Liver (tissue), 3 donors: ENCODE measurements at regions not wholly inside any gene's neighbourhood (a gene's known extent, or its start where the extent isn't known, plus 50 kb on each side); places are given as distances from the start of the nearest gene placed in this dataset.

Experiments used
- ATF3 ChIP-seq: IDR thresholded peaks from 2 replicates; pipeline ENCODE4 v1.6.1; 2016; ENCODE audit warnings: antibody characterized with exemption
- CTCF ChIP-seq: fragments of 150-350 bp; IDR thresholded peaks from 2 replicates; pipeline ENCODE4 v1.5.1; 2017; ENCODE audit warnings: improper control_type of control experiment, low read depth, low read length; ENCODE audit not compliant: missing input control
- EGR1 ChIP-seq, 2 donors: IDR thresholded peaks; 2 replicates each; pipeline ENCODE4 v1.6.1; 2016 to 2018; ENCODE audit warnings: antibody characterized with exemption in 2 of 2, low read depth in 2 of 2
- MAX ChIP-seq: IDR thresholded peaks from 2 replicates; pipeline ENCODE4 v1.6.1; 2016; ENCODE audit warnings: antibody characterized with exemption
- RAD21 ChIP-seq, 2 donors: IDR thresholded peaks; 2 replicates each; pipeline ENCODE4 v1.6.1; 2016; ENCODE audit warnings: antibody characterized with exemption in 2 of 2, mild to moderate bottlenecking in 2 of 2
- REST ChIP-seq: IDR thresholded peaks from 2 replicates; pipeline ENCODE4 v1.6.1; 2016; ENCODE audit warnings: antibody characterized with exemption, mild to moderate bottlenecking
- TAF1 ChIP-seq: conservative IDR thresholded peaks from 2 replicates; pipeline ENCODE4 v1.6.1; 2016; ENCODE audit warnings: antibody characterized with exemption, mild to moderate bottlenecking
- YY1 ChIP-seq: IDR thresholded peaks from 2 replicates; pipeline ENCODE4 v1.6.1; 2016; ENCODE audit warnings: antibody characterized with exemption, mild to moderate bottlenecking
- ZBTB33 ChIP-seq: IDR thresholded peaks from 2 replicates; pipeline ENCODE4 v1.6.1; 2016; ENCODE audit warnings: antibody characterized with exemption
- donor health status: healthy.
- donor health status: healthy.

- no peak for TF ChIP-seq ZBTB33
- TF ChIP-seq REST = no peak
- no peak for TF ChIP-seq CTCF
- no peak for TF ChIP-seq EGR1 (IDR thresholded peaks at IDR 0.05; ENCODE audit: low read depth in 2 of 2)
- TF ChIP-seq TAF1 = no peak
- TF ChIP-seq ATF3 = no peak
- no peak for TF ChIP-seq MAX
- TF ChIP-seq YY1 = no peak
- TF ChIP-seq RAD21 (IDR thresholded peaks at IDR 0.05) = no peak
Observed at GRCh38 chr9:107079589-107079988, 203.5 kb upstream of the RAD23B start.
